ENCODE measurements at regions not wholly inside any gene's neighbourhood (a gene's known extent, or its start where the extent isn't known, plus 50 kb on each side); places are given as distances from the start of the nearest gene placed in this dataset.

- no peak for DNase-seq (ENCODE audit: low read depth in 1 of 2, low spot score in 1 of 2)
Observed at GRCh38 chr12:90899456-90900182, 55.4 kb downstream of the CCER1 start.

GRCh38 chr12:90897986-90898385 lies 57.0 kb downstream of the CCER1 start:
- no peak for DNase-seq (ENCODE audit: low read depth in 1 of 2, low spot score in 1 of 2)

- DNase-seq (ENCODE audit: low read depth in 1 of 2, low spot score in 1 of 2) = no peak
Observed at GRCh38 chr12:90897316-90897715, 57.7 kb downstream of the CCER1 start.

GRCh38 chr12:90896821-90897220 lies 58.2 kb downstream of the CCER1 start:
- DNase-seq (ENCODE audit: low read depth in 1 of 2, low spot score in 1 of 2) = no peak

- DNase-seq (ENCODE audit: low read depth in 1 of 2, low spot score in 1 of 2) = no peak
Observed at GRCh38 chr12:90896164-90896563, 58.8 kb downstream of the CCER1 start.

GRCh38 chr12:90888316-90888715 lies 66.7 kb downstream of the CCER1 start:
- no peak for DNase-seq (ENCODE audit: low read depth in 1 of 2, low spot score in 1 of 2)

- DNase-seq (ENCODE audit: low read depth in 1 of 2, low spot score in 1 of 2) = no peak
Observed at GRCh38 chr12:90883456-90883855, 71.5 kb downstream of the CCER1 start.

GRCh38 chr12:90871726-90872096 lies 83.3 kb downstream of the CCER1 start:
- no peak for DNase-seq (ENCODE audit: low read depth in 1 of 2, low spot score in 1 of 2)

- DNase-seq (ENCODE audit: low read depth in 1 of 2, low spot score in 1 of 2) = no peak
Observed at GRCh38 chr12:90870971-90871725, 83.8 kb downstream of the CCER1 start.

GRCh38 chr12:90868626-90869025 lies 86.3 kb downstream of the CCER1 start:
- DNase-seq (ENCODE audit: low read depth in 1 of 2, low spot score in 1 of 2) = no peak

- DNase-seq (ENCODE audit: low read depth in 1 of 2, low spot score in 1 of 2) = no peak
Observed at GRCh38 chr12:90859591-90859990, 95.4 kb downstream of the CCER1 start.

GRCh38 chr12:90858252-90858651 lies 96.7 kb downstream of the CCER1 start:
- no peak for DNase-seq (ENCODE audit: low read depth in 1 of 2, low spot score in 1 of 2)

GRCh38 chr12:90855534-90855933 lies 99.4 kb downstream of the CCER1 start:
- DNase-seq (ENCODE audit: low read depth in 1 of 2, low spot score in 1 of 2) = no peak

- no peak for DNase-seq (ENCODE audit: low read depth in 1 of 2, low spot score in 1 of 2)
Observed at GRCh38 chr12:90854136-90854689, 100.8 kb downstream of the CCER1 start.

GRCh38 chr12:90851800-90852718 lies 102.9 kb downstream of the CCER1 start:
- no peak for DNase-seq (ENCODE audit: low read depth in 1 of 2, low spot score in 1 of 2)

GRCh38 chr12:90842477-90842876 lies 112.5 kb downstream of the CCER1 start:
- DNase-seq (ENCODE audit: low read depth in 1 of 2, low spot score in 1 of 2) = no peak

- no peak for DNase-seq (ENCODE audit: low read depth in 1 of 2, low spot score in 1 of 2)
Observed at GRCh38 chr12:90841336-90841735, 113.6 kb downstream of the CCER1 start.

- no peak for DNase-seq (ENCODE audit: low read depth in 1 of 2, low spot score in 1 of 2)
Observed at GRCh38 chr12:90839346-90839745, 115.6 kb downstream of the CCER1 start.

GRCh38 chr12:90836689-90837088 lies 118.3 kb downstream of the CCER1 start:
- DNase-seq (ENCODE audit: low read depth in 1 of 2, low spot score in 1 of 2) = no peak

GRCh38 chr12:90833228-90833627 lies 121.7 kb downstream of the CCER1 start:
- no peak for DNase-seq (ENCODE audit: low read depth in 1 of 2, low spot score in 1 of 2)

- no peak for DNase-seq (ENCODE audit: low read depth in 1 of 2, low spot score in 1 of 2)
Observed at GRCh38 chr12:90832427-90832826, 122.5 kb downstream of the CCER1 start.
